OCI-LY1 (cell line): ENCODE measurements at regions not wholly inside any gene's neighbourhood (a gene's known extent, or its start where the extent isn't known, plus 50 kb on each side); places are given as distances from the start of the nearest gene placed in this dataset.

ENCODE experiments used
- CTCF ChIP-seq: fragments of 200-600 bp; sonication (generic), shearing (Covaris generic); IDR thresholded peaks from 2 replicates; pipeline ENCODE4 v1.5.1; 2017; ENCODE audit warnings: mild to moderate bottlenecking, antibody characterized with exemption, low read length, moderate library complexity, mixed read lengths
- EZH2 ChIP-seq: fragments of 200-600 bp; sonication (generic), shearing (Covaris generic); IDR thresholded peaks from 2 replicates; pipeline ENCODE4 v1.8.0; 2017; ENCODE audit warnings: borderline replicate concordance, mixed run types, mild to moderate bottlenecking, antibody characterized with exemption, low read length, moderate library complexity, mixed read lengths

- TF ChIP-seq EZH2 (no peak), CTCF (no peak)
These were observed 711.9 kb upstream of the ID2 start for GRCh38 chr2:7969756-7970515.
